Tongue (tissue), 1 donor: ENCODE measurements at regions not wholly inside any gene's neighbourhood (a gene's known extent, or its start where the extent isn't known, plus 50 kb on each side); places are given as distances from the start of the nearest gene placed in this dataset.
"Not testable (repeated sequence)": the region's sequence is repeated elsewhere in the genome, so short reads cannot be mapped to it uniquely, and the experiment has no call there.

ENCODE experiments used
- DNase-seq: peaks from one replicate; pipeline ENCODE4 v3.0.0-alpha.2; 2015

- DNase-seq = peak; percentile 30
These were observed 1187.3 kb upstream of the SEL1L start for GRCh38 chr14:82720946-82721345.

- DNase-seq = no peak
These were observed 1190.7 kb upstream of the SEL1L start for GRCh38 chr14:82724316-82724715.

GRCh38 chr14:82725213-82725612, 1191.6 kb upstream of the SEL1L start:
- DNase-seq = no peak

- DNase-seq = no peak
These were observed 1197.9 kb upstream of the SEL1L start for GRCh38 chr14:82731526-82731925.

- DNase-seq = no peak
These were observed 1206.9 kb upstream of the SEL1L start for GRCh38 chr14:82740547-82740946.

- no peak for DNase-seq
These were observed 1221.8 kb upstream of the SEL1L start for GRCh38 chr14:82755476-82755875.

GRCh38 chr14:82755923-82756322, 1222.3 kb upstream of the SEL1L start:
- DNase-seq = peak; percentile 39

- peak; percentile 29 for DNase-seq
These were observed 1224.1 kb upstream of the SEL1L start for GRCh38 chr14:82757776-82758175.

- DNase-seq = no peak
These were observed 1226.0 kb upstream of the SEL1L start for GRCh38 chr14:82759656-82760055.

- no peak for DNase-seq
These were observed 1232.5 kb upstream of the SEL1L start for GRCh38 chr14:82766123-82766522.

GRCh38 chr14:82766996-82767395, 1233.3 kb upstream of the SEL1L start:
- no peak for DNase-seq

GRCh38 chr14:82776958-82777357, 1243.3 kb upstream of the SEL1L start:
- DNase-seq = no peak

GRCh38 chr14:82778008-82778590, 1244.4 kb upstream of the SEL1L start:
- no peak for DNase-seq

GRCh38 chr14:82778601-82779000, 1244.9 kb upstream of the SEL1L start:
- DNase-seq = no peak

GRCh38 chr14:82779301-82779700, 1245.6 kb upstream of the SEL1L start:
- no peak for DNase-seq

GRCh38 chr14:82785756-82786482, 1252.3 kb upstream of the SEL1L start:
- DNase-seq = no peak

- DNase-seq = no peak
These were observed 1252.8 kb upstream of the SEL1L start for GRCh38 chr14:82786483-82786880.

GRCh38 chr14:82796086-82796485, 1262.4 kb upstream of the SEL1L start:
- DNase-seq = no peak

GRCh38 chr14:82798276-82798675, 1264.6 kb upstream of the SEL1L start:
- DNase-seq = no peak

GRCh38 chr14:82805892-82806825, 1272.5 kb upstream of the SEL1L start:
- DNase-seq = no peak

- DNase-seq = no peak
These were observed 1277.6 kb upstream of the SEL1L start for GRCh38 chr14:82811246-82811645.

GRCh38 chr14:82814339-82814738, 1280.7 kb upstream of the SEL1L start:
- DNase-seq = not testable (repeated sequence)

- DNase-seq = no peak
These were observed 1296.9 kb upstream of the SEL1L start for GRCh38 chr14:82830596-82830995.
